GM12891 (cell line): ENCODE measurements at regions not wholly inside any gene's neighbourhood (a gene's known extent, or its start where the extent isn't known, plus 50 kb on each side); places are given as distances from the start of the nearest gene placed in this dataset.

Source experiments
- PAX5 ChIP-seq: IDR thresholded peaks from 2 replicates; pipeline ENCODE4 v1.6.1; 2011; ENCODE audit warnings: low read length, moderate library complexity, mild to moderate bottlenecking; ENCODE audit not compliant: insufficient read depth, severe bottlenecking
- POLR2A ChIP-seq: IDR thresholded peaks from 2 replicates; pipeline ENCODE4 v1.6.1; 2011; ENCODE audit warnings: low read depth, low read length, control low read depth
- POLR2AphosphoS5 ChIP-seq: IDR thresholded peaks from 2 replicates; pipeline ENCODE4 v1.6.1; 2011; ENCODE audit warnings: low read depth, low read length, control low read depth
- POU2F2 ChIP-seq: IDR thresholded peaks from 2 replicates; pipeline ENCODE4 v1.6.1; 2011; ENCODE audit warnings: low read depth, mild to moderate bottlenecking, control low read depth, low read length, moderate library complexity
- SPI1 ChIP-seq: IDR thresholded peaks from 2 replicates; pipeline ENCODE4 v1.6.1; 2011; ENCODE audit warnings: low read depth, low read length, control low read depth
- TAF1 ChIP-seq: IDR thresholded peaks from 2 replicates; pipeline ENCODE4 v1.6.1; 2011; ENCODE audit warnings: low read depth, low read length, control low read depth

DNA sequence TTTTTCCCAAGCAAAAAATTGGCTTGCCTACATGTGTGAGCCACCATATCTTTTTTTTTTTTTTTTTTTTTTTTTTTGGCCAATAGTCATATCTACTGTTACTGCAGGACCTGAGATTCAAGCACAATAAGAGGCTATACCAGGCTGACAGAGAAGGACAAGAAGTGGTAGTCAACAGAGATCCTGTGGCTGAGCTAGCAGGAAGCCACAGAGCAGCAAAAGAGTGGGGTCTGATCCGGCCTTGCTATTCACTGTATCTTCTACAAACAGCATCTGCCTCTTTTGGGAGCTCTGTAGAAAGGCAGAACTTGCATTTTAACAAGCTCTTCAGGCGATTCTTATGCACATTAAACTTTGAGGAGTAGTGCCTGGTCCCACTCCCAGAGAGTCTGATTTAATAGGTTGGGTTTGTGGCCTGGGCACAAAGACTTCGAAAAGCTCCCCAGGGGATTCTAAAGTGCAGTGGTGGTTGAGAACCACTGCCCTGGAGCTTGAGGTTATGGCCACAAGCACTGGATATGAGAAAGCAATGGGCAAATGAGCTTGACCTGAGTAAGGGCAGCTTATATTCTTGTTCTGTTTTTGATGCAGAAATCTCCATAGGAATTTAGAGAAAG is 162.8 kb downstream of the PIK3R1 start:
- no peak for TF ChIP-seq TAF1
- TF ChIP-seq SPI1 = no peak
- TF ChIP-seq POLR2A = no peak
- TF ChIP-seq POLR2AphosphoS5 = no peak
- no peak for TF ChIP-seq PAX5
- TF ChIP-seq POU2F2 = no peak
